ENCODE measurements at regions not wholly inside any gene's neighbourhood (a gene's known extent, or its start where the extent isn't known, plus 50 kb on each side); places are given as distances from the start of the nearest gene placed in this dataset.
"Not testable (repeated sequence)": the region's sequence is repeated elsewhere in the genome, so short reads cannot be mapped to it uniquely, and the experiment has no call there.

- no peak for DNase-seq
These were observed 138.5 kb upstream of the AGR3 start for GRCh38 chr7:17020250-17020649.

GRCh38 chr7:17021205-17021604, 139.4 kb upstream of the AGR3 start:
- DNase-seq = no peak

GRCh38 chr7:17022920-17023319, 141.1 kb upstream of the AGR3 start:
- DNase-seq = no peak

DNA sequence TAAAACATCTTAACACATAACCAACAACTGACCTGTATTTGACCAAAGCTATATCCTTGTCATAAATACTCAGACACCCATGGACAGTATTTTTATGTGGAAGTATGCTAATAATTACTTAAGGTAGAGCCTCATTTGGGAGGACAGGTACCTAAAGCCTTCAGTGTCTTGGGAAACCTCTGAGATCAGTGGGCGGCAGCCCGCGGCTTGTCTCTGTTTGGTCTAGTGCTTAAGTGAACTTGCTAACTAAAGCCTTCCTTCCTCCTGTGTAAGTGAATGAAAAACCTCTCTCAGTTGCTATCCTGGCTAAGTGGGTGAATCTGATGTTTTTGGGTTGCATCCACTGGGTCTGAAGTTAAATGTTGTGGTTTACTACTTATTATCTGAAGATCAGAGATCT, 144.5 kb upstream of the AGR3 start:
- DNase-seq = no peak

DNA sequence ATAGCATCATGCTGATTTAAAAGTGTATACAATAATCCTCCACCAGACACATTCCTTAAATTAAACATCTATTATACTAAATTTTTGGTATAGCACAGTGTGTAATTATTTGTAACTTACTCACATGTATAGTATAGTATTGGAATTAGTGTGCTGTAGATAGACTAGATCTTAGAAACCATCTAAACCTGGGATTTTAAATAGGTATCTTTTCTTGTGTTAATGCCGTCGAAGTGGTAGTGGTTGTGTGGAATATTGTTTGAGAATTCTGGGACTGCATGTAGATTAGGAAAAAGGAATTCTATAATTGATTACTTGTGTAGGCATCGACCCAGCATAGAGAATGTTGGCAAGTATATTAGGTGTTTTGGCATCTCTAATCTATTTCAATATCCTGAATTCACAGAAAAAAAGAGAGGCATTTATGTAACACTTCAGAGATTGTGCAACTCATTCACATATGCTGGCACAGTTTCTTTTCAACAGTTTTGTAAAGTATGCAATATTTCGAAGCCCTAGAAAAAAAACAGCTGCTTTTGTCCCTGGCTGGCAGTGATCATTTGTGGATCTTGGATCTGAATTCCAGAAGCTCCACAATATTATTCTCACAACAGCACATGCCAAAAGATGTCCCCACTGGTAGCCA, 145.5 kb upstream of the AGR3 start:
- no peak for DNase-seq

DNA sequence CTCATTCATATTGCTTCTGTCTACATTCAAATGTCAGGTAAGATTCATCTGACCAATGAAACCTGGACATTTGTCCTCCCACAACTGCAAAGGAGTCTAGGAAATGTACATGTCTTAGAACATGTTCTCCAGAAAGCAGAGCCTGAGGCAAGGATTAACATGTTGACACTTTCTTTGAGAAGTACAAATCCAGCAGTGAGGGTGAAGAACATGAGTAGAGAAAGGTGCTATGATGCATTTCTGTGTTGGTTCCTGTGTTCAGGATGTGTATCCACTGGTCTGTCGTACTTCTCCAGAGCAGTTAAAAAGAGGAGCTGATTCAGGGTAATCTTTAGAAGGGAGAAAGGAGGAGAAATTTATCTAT, 146.0 kb upstream of the AGR3 start:
- no peak for DNase-seq

- no peak for DNase-seq
These were observed 147.4 kb upstream of the AGR3 start for GRCh38 chr7:17029150-17029549.

DNA sequence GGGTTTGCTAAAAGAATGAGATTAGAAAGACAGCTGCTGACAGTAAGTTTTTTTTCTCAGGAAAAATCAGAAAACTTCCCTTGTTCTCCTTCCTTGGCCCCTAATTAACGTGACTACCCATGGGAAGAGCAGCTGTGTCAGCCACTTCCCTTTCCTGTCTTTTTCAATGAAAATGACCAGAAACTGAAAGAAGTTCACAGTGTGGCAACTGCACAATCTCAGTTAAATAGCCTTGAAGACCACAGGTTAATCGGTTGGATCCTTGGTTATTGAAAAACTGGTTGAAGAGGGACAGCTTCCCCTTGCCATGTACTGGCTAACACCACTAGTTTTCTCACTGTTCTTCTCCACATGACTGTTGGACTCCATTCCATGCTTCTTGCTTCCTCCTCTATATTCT, 148.8 kb upstream of the AGR3 start:
- DNase-seq = no peak

GRCh38 chr7:17031906-17032551, 150.2 kb upstream of the AGR3 start:
- no peak for DNase-seq

GRCh38 chr7:17033245-17033644, 151.5 kb upstream of the AGR3 start:
- no peak for DNase-seq

DNA sequence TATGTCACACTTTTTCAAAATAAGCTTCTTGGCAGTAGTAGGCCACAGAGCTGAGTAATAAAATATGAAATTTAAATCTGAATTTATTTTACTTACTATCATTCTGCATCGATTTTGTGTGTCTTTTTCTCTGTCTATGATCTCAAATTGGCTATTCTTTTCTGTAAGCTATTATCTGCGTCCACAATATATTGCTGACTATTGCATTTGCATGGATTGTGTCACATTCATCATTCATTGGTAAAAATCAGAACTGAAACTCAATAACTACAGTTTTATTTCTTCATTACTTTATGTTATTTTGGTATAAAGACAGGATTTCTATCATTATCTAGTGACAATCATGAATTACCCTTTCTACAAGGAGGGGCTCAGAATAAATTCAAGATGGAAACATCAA, 154.8 kb upstream of the AGR3 start:
- no peak for DNase-seq

DNA sequence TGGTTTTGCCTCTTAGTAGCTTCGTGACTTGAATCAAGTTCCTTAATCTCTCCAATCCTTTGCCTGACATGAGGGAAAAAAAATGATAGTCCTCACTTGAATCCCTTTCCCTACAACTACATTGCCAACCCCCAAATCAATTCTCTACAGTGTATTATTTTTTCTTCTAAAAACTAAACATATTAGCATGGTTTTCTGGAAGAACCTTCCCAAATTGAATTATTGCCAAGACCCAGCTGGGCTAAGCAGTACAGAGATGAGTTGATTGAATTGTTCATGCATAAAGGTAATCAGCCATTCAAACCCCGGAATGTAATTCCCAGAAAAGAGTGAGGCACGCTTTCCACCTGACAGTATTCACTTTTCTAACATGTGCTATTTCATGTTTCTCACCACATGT, 155.6 kb upstream of the AGR3 start:
- DNase-seq = no peak

- no peak for DNase-seq
These were observed 156.5 kb upstream of the AGR3 start for GRCh38 chr7:17038160-17038782.

- no peak for DNase-seq
These were observed 157.0 kb upstream of the AGR3 start for GRCh38 chr7:17038783-17039170.

DNA sequence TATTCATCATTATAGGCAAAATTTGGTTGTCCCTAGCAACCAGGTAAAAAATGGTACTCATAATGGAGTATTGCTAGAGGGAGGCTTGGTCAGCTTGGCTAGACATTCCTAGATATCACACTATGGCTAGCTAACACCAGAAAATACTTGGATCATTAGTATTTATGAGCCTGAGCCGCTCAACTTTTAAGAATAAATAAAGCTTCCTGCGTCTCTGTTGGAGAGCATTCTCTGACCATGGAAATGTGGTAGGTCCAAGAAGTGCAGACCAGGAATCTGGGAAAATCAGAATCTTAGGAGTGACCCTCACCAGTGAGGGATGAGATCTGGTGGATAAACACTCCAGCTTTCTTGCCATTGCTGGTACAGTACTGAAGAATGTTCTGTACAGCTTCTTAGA, 157.6 kb upstream of the AGR3 start:
- DNase-seq = no peak

DNA sequence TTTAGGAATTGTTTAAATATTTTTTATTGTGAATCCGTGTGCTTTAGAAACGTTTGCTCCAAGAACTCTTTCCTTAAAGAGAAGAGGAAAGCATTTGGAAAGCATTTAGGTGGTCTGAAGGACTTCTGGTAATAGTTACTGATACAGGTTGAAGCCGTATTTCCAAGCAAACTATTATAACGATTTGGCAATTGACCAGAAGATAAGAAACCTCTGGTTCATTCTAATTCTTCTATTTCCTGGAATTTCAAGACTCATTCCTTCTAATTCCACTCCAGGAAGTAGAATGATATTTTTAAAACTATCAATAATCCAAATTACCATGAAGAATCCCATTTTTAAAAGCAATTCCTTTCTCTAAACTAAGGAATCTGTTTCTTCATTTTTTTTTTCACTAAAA, 158.9 kb upstream of the AGR3 start:
- no peak for DNase-seq

DNA sequence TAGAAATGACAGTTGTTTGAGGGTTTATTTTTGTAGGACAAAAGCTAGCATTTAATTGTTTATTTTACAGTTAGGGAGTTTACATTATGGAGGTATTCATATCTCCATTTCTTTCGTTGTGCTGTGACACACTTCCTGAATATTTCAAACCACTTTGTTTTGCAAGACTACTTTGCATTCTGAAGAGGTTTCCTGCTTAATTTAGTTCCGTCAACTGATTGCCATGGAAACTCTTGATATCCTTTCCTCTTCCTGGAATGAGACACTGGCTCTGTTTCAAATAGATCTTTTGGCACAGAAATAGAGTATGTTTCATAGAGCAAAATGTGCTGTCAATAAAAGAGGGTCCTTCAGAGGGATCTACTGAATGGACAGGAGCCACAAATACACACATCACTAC, 159.5 kb upstream of the AGR3 start:
- no peak for DNase-seq

GRCh38 chr7:17042211-17042610, 160.4 kb upstream of the AGR3 start:
- DNase-seq = no peak

DNA sequence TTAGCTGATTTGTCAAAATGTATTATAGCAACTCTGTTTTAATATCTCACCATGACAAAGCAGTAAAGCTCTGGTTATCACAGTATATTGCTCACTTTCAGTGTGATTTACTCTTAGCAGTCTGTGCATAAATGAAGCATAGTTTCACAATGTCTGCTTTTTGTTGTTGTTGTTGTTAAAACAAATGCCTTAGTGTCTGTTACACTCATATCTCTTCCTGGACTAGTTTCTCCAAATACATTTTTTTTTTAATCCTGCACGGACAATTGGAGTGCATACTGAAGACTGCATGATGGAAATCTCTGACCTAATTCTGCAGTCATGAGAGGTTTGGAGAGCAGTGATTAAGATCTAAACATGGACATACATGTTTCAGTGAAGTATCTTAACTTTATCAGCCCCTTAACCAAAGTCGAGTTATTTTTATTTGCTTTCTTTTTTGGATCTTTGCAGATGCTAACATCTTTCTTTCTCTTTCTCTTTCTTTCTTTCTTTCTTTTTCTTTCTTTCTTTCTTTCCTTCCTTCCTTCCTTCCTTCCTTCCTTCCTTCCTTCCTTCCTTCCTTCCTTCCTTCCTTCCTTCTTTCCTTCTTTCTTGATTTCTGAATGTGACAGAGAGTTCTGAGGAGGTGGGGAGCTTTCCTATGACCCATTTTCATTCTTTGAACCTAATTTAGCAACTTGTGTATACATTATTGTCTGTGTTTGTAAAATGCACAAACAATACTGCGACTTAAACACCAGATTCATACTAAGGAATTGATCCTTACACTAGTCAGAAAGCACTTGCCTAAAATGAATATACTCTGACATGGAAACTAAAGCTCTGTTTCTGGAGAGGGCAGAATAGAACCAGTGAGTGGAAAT, 161.5 kb upstream of the AGR3 start:
- no peak for DNase-seq

GRCh38 chr7:17044396-17044795, 162.6 kb upstream of the AGR3 start:
- DNase-seq = no peak

DNA sequence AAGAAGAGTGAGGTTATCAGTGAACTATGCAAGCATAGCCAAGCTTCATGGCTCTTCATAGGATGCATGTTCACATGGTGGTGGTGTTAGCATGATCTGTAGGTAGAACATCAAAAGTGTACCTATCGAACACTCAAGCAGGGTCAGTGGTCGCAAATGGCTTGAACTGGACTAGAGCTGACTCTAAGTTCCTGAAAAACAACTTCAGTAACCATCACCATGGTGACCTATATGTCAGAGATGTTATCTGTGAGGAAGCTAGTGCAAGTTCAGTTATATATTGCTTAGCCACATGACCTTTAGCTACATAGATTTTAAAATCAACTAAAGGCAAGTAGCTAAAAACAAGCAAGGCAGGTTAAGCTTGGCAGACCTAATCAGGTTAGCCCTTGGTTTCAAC, 163.1 kb upstream of the AGR3 start:
- DNase-seq = no peak

DNA sequence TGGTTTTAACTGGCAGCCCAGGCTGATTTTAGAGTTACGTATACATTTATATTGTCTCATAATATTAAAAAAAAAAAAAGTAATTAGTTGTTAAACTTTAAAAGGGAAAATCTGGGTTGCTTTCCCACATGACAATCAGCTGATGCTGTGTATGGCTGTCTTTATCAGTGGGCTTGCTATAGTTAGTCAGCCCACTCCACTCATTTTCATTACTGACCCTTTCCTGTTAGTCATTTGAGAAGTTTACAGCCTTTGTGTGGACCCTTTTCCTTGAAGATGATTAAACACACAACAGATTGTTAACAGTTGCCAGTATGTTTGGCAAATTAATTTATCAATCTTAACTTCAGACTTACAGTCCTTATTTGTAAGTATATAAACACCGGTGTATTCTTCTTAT, 164.5 kb upstream of the AGR3 start:
- no peak for DNase-seq

GRCh38 chr7:17046666-17047065, 164.9 kb upstream of the AGR3 start:
- DNase-seq = no peak

GRCh38 chr7:17053164-17053563, 171.4 kb upstream of the AGR3 start:
- not testable (repeated sequence) for DNase-seq

Data from activated T-cell treated with anti-CD3 and anti-CD28 coated beads for 4 hours (primary cell).